SK-N-MC (cell line): ENCODE measurements at regions not wholly inside any gene's neighbourhood (a gene's known extent, or its start where the extent isn't known, plus 50 kb on each side); places are given as distances from the start of the nearest gene placed in this dataset.

Experiments used
- EZH2 ChIP-seq: fragments of 200-600 bp; sonication (generic); IDR thresholded peaks from one replicate; pipeline ENCODE4 v1.6.1; 2017; ENCODE audit warnings: antibody characterized with exemption
- POLR2AphosphoS5 ChIP-seq: IDR thresholded peaks from 2 replicates; pipeline ENCODE4 v1.6.1; 2012; ENCODE audit warnings: mild to moderate bottlenecking, low read depth, low read length, borderline replicate concordance

DNA sequence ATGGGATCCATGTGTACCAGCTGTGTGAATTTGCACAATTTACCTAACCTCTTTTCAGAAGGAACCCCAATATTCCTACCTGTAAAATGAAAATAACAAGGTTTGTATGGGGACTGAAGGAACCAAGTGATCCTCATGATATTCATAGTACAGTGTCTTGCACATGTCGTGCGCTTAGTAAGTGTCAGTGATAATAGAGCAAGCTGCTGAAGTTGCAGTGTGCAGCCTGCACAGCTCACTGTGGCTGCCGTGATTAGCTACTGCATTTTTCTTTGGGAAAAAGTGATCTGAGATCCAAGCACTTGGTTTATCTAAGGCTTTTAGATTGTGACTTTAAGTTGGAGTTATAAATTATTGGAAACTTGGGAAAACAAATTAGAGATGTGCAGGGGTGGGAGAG lies 135.9 kb upstream of the FRY start:
- TF ChIP-seq EZH2 = no peak
- TF ChIP-seq POLR2AphosphoS5 = no peak
